SJCRH30 (cell line): ENCODE measurements at regions not wholly inside any gene's neighbourhood (a gene's known extent, or its start where the extent isn't known, plus 50 kb on each side); places are given as distances from the start of the nearest gene placed in this dataset.
"Not testable (repeated sequence)": the region's sequence is repeated elsewhere in the genome, so short reads cannot be mapped to it uniquely, and the experiment has no call there.

Experiments
- DNase-seq, 2 experiments: peaks; one replicate each; pipeline ENCODE4 v3.0.0-alpha.2; 2015 to 2020
- H3K27ac ChIP-seq: fragments of 250-450 bp; sonication (Bioruptor Pico); 2 replicates; pipeline ENCODE4 v1.5.1; 2020; ENCODE audit warnings: mild to moderate bottlenecking, moderate library complexity
- H3K27me3 ChIP-seq: fragments of 250-450 bp; sonication (Bioruptor Pico); 2 replicates; pipeline ENCODE4 v1.5.1; 2020; ENCODE audit warnings: mild to moderate bottlenecking, moderate library complexity
- H3K36me3 ChIP-seq: fragments of 250-450 bp; sonication (Bioruptor Pico); 2 replicates; pipeline ENCODE4 v1.5.1; 2020; ENCODE audit warnings: mild to moderate bottlenecking, moderate library complexity
- H3K4me1 ChIP-seq: fragments of 250-450 bp; sonication (Bioruptor Pico); 2 replicates; pipeline ENCODE4 v1.5.1; 2020; ENCODE audit warnings: mild to moderate bottlenecking, moderate library complexity
- H3K4me3 ChIP-seq: fragments of 250-450 bp; sonication (Bioruptor Pico); 2 replicates; pipeline ENCODE4 v1.5.1; 2020; ENCODE audit warnings: mild to moderate bottlenecking, moderate library complexity
- H3K9me3 ChIP-seq: fragments of 250-450 bp; sonication (Bioruptor Pico); replicated peaks from 2 replicates; pipeline ENCODE4 v1.5.1; 2020; ENCODE audit warnings: mild to moderate bottlenecking, moderate library complexity

DNA sequence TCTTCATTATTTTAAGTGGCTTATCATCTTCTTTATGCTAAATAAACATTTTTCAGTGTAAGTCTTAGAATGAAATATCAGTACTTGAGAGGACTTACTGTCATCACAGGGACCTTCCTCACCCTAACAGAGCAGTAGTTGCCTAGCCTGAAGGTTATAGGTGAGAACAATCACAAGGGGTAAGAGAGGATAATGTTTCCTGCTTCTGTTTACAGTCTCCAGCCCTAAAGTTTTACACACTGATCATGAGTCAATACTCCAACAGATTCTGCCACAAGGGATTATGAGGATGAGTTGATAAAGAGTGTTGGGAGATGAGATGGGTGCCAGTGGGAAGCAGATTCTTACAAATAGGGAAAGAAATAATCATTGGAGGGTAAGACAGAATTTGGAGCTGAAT lies 265.1 kb upstream of the DAB2 start:
- Histone ChIP-seq H3K27me3 (peaks cover 4% of the 10 kb centered on the region; the same call in 1 of the 2 replicates), H3K4me1 (no peaks in the 10 kb centered on the region), H3K36me3 (no peaks in the 10 kb centered on the region), H3K27ac (no peak overlapping the region), H3K4me3 (no peak overlapping the region), H3K9me3 (no peaks in the 10 kb centered on the region)
- no peak for DNase-seq

DNA sequence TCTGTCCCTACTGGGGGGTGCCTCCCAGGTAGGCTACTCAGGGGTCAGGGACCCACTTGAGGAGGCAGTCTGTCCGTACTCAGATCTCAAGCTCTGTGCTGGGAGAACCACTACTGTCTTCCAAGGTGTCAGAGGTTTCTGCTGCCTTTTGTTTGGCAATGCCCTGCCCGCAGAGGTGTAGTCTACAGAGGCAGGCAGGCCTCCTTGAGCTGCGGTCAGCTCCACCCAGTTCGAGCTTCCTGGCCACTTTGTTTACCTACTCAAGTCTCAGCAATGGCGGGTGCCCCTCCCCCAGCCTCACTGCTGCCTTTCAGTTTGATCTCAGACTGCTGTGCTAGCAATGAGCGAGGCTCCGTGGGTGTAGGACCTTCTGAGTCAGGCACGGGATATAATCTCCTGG lies 263.1 kb upstream of the DAB2 start:
- H3K9me3 ChIP-seq, DNase-seq: not testable (repeated sequence)

DNA sequence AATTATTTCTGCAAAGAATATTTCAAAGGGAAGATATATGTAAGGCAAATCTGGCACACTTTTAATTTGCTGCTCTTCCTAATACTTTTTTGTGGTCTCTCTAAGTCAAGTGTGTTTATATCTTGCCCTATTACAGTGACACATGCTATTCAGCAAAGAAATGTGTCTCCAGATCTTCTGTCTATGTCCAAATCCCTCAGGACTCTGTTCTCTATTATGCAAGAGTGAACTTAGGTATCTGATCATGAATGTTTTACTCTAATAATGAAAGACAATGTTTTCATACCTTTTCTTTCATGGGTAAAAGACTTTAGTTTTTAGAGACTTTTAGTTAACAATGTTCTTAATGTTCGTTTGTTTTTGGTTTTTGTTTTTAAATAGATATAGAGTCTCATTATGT lies 255.4 kb upstream of the DAB2 start:
- Histone ChIP-seq H3K36me3 (no peaks in the 10 kb centered on the region), H3K27me3 (no peaks in the 10 kb centered on the region; the same call in 1 of the 2 replicates), H3K27ac (no peak overlapping the region), H3K4me1 (no peaks in the 10 kb centered on the region), H3K4me3 (no peak overlapping the region), H3K9me3 (no peaks in the 10 kb centered on the region)
- no peak for DNase-seq

More for the DNA sequence above, 263.1 kb upstream of the DAB2 start:
- not testable (repeated sequence) for H3K27ac ChIP-seq, H3K4me1 ChIP-seq, H3K36me3 ChIP-seq, H3K4me3 ChIP-seq, H3K27me3 ChIP-seq

DNA sequence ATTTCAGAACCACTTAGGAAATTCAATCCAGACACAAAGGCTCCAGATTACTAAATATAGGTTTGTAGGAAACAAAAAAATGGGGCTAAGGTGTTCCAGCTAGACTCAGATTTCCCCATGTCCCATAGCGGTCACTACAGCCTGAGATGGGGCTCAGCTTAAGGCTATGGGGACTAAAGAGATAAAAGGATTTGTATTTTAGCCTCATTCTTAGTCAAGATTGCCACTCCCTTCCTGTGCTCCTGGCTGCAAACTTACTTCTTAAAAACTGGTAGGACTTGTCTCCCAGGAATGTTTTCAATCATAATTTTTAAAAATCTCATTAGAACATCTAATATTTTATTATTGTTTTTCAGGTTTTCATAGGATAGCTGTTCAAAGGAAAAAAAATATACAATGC lies 253.8 kb upstream of the DAB2 start:
- no peak overlapping the region for H3K27ac ChIP-seq
- no peak overlapping the region for H3K4me3 ChIP-seq

DNA sequence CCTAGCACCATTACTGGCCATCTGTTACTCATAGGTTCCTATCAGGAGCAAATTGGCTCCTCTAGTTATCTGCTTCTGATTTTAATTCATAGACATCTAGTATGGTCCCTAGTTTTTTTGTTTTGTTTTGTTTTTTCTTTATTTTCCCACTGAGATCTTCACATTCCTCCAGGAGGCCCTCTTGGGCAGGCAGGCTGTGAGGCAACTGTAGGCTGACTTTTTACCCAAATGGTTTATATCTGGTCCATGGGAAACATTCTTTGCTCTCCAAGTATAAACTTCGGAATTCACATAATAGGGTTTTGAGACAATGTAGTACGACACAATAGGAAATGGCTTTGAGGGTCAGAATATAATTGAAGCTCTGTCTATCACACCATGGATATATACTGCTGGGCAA lies 250.9 kb upstream of the DAB2 start:
- Histone ChIP-seq H3K4me3 (no peak overlapping the region), H3K9me3 (no peaks in the 10 kb centered on the region), H3K27me3 (peaks cover 8% of the 10 kb centered on the region), H3K36me3 (no peaks in the 10 kb centered on the region), H3K27ac (no peak overlapping the region), H3K4me1 (no peaks in the 10 kb centered on the region)
- no peak for DNase-seq

More for the DNA sequence above, 253.8 kb upstream of the DAB2 start:
- Histone ChIP-seq H3K4me1 (no peaks in the 10 kb centered on the region), H3K9me3 (no peaks in the 10 kb centered on the region), H3K27me3 (peaks cover 8% of the 10 kb centered on the region), H3K36me3 (no peaks in the 10 kb centered on the region)
- no peak for DNase-seq

DNA sequence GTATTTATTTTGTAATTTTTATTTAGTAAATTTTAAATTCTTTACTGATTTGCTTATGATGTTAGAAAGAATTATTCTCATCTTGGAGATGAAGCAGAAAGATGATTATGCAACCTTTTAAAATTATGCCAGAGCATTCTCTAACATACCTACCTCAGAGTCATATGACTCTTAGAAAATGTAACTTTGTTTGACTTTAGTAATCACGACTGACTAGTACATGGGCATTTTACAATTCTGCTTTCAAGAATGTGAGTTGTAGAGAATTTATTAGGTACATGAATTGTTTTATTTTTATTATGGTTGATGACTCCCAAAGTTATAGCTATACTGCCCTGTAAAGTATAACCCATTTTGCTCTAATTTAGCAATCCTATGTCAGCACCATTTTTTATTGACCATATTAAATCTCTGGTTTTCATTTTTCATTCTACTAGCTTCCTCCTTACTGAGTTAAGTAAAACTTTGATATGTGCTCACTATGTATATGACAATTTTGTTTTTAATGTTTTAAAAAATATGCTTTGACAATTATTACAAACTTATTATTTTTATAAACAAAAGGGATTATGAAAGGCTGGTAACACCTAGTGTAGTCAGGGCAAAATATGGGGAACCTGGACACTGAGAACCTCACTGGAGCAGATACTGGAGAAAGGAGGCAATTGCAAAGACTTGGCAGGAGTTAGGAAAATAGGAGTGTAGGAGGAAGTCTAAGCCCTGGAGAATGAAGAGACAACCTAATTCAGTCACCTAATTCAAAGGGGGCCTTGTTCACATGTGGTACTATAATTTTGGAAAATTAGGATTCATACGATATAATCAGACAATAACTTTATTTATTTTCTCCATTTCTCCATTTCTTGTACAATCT lies 249.7 kb upstream of the DAB2 start:
- H3K4me3 ChIP-seq, result no peak overlapping the region
- H3K27me3 ChIP-seq, result peaks cover 8% of the 10 kb centered on the region
- no peak overlapping the region for H3K27ac ChIP-seq
- no peaks in the 10 kb centered on the region for H3K36me3 ChIP-seq
- H3K4me1 ChIP-seq, result no peaks in the 10 kb centered on the region
- DNase-seq, result no peak
- H3K9me3 ChIP-seq, result no peaks in the 10 kb centered on the region

DNA sequence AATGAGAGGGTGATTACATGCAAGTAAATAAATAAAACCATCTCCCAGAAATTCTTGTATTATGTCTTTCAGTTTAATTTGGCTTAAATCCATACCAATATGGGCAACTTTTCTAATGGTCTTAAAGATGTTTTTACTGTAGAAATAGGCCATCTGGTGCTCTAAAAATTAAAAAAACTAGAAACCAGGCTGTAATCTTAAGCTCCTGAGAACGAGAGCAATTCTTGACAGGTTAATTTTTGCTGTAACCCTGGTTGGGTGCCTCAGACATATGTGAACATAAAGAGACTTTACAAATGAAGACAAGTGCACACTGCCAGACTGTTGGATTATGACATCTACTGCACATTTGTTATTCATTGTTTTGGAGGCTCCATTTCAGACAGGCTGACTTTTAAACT lies 246.8 kb upstream of the DAB2 start:
- DNase-seq, result no peak
- Histone ChIP-seq H3K4me3 (no peak overlapping the region), H3K36me3 (no peaks in the 10 kb centered on the region), H3K27ac (no peak overlapping the region), H3K4me1 (no peaks in the 10 kb centered on the region), H3K27me3 (peaks cover 8% of the 10 kb centered on the region), H3K9me3 (no peaks in the 10 kb centered on the region)

DNA sequence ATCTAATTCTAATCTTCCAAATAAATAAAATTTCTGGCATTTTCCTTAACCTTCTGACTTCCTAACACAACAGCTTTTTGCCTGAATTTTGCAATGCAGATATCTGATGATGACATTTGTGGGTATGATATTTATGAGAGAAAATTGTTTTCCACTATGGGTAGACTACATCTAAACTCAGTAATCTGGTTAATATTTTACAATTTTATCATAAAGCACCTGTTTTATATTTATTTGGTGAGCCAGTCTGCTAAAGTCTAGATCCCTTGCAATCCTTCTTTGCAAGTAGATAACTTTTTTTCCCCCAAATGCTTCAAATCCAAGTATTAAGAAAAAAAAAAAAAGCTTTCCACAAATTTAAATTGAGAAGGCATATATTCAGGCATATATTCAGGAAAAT lies 246.2 kb upstream of the DAB2 start:
- Histone ChIP-seq H3K4me3 (no peak overlapping the region), H3K9me3 (no peaks in the 10 kb centered on the region), H3K36me3 (no peaks in the 10 kb centered on the region), H3K4me1 (no peaks in the 10 kb centered on the region), H3K27ac (no peak overlapping the region), H3K27me3 (peaks cover 8% of the 10 kb centered on the region)
- no peak for DNase-seq

DNA sequence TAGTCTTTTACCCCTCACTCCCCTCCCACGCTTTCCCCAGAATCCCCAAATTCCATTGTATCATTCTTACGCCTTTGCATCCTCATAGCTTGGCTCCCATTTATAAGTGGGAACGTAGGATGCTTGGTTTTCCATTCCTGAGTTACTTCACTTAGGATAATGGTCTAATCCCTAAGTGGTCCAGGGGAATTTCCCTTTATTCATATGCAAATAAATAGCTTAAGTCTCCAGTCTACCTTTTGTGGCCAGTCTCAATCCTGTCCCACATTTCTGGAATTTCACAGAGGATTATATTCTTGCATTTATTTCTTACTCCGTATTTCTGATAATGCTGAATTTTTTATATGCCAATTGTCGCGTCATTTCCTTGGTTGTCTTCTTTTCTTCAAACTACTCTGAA lies 245.6 kb upstream of the DAB2 start:
- H3K4me3 ChIP-seq, result no peak overlapping the region

DNA sequence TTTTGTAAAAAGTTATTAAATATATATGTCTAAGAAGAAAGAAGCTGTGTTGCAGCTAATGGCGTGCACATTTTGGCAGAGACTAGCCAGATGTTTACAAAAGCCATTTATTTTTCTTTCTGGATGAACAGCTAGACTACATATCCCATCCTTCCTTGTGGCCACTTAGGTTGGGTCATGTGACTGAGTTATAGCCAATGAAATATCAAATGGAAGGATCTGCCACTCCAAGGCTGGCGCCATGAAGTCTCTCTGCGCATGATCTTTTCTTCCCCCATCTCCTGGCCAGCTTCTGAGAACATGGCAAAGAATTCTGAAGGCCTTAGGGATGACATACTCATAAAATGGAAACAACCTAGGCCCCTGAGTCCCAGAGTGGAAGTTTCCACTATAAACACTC lies 244.2 kb upstream of the DAB2 start:
- Histone ChIP-seq H3K27me3 (peaks cover 5% of the 10 kb centered on the region; the same call in 1 of the 2 replicates), H3K4me3 (no peak overlapping the region), H3K36me3 (no peaks in the 10 kb centered on the region), H3K27ac (no peak overlapping the region), H3K9me3 (no peaks in the 10 kb centered on the region), H3K4me1 (no peaks in the 10 kb centered on the region)
- peak in 1 of 2 experiments; percentile 19 for DNase-seq

More for the DNA sequence above, 245.6 kb upstream of the DAB2 start:
- peaks cover 8% of the 10 kb centered on the region; the same call in 1 of the 2 replicates for H3K27me3 ChIP-seq
- no peaks in the 10 kb centered on the region for H3K36me3 ChIP-seq
- DNase-seq, result no peak
- H3K4me1 ChIP-seq, result no peaks in the 10 kb centered on the region
- no peaks in the 10 kb centered on the region for H3K9me3 ChIP-seq
- no peak overlapping the region for H3K27ac ChIP-seq

DNA sequence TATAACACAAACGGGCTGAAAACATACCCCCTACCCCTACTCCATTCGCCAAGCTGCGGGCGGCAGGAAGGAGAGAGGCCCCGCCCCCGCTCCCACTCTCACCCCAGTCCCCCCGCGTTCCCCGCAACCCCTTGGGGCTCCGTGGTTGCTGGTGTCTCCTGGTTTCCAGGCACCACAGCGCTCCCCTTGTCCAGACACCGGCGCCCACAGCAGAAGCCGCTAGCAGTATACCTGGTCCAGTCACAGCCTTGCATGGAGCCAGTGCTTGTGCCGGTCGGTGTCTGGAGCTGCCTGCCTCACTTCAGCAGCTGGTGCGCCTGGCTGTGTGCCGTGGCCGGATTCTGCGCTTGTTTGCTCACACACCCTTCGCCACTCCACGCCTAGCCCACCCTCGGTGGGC lies 240.5 kb upstream of the DAB2 start:
- DNase-seq, result no peak
- no peak overlapping the region for H3K4me3 ChIP-seq
- no peak overlapping the region for H3K27ac ChIP-seq

DNA sequence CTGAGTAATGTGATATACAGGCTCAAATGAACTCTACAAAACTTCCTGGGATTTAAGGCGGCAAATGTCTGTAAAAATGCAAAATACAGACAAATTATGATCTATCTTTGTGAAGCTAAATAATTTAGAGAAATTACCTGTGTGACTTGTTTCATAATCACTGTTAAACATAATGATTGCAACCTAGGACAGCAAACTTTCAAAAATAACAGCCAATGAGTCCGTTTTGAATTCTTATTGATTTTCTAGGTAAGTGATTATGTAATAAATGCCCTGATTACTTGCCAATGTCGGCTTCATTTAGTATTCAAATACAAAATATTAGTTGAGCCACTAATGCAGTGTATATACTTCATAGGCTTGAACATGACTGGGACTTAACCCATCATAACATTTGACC lies 238.2 kb upstream of the DAB2 start:
- Histone ChIP-seq H3K27ac (no peak overlapping the region), H3K4me3 (no peak overlapping the region), H3K4me1 (no peaks in the 10 kb centered on the region), H3K27me3 (peaks cover 10% of the 10 kb centered on the region; the same call in 1 of the 2 replicates), H3K9me3 (no peaks in the 10 kb centered on the region), H3K36me3 (no peaks in the 10 kb centered on the region)
- no peak for DNase-seq

More for the DNA sequence above, 240.5 kb upstream of the DAB2 start:
- peaks cover 8% of the 10 kb centered on the region; the same call in 1 of the 2 replicates for H3K27me3 ChIP-seq
- H3K9me3 ChIP-seq, result no peaks in the 10 kb centered on the region
- no peaks in the 10 kb centered on the region for H3K4me1 ChIP-seq
- no peaks in the 10 kb centered on the region for H3K36me3 ChIP-seq

DNA sequence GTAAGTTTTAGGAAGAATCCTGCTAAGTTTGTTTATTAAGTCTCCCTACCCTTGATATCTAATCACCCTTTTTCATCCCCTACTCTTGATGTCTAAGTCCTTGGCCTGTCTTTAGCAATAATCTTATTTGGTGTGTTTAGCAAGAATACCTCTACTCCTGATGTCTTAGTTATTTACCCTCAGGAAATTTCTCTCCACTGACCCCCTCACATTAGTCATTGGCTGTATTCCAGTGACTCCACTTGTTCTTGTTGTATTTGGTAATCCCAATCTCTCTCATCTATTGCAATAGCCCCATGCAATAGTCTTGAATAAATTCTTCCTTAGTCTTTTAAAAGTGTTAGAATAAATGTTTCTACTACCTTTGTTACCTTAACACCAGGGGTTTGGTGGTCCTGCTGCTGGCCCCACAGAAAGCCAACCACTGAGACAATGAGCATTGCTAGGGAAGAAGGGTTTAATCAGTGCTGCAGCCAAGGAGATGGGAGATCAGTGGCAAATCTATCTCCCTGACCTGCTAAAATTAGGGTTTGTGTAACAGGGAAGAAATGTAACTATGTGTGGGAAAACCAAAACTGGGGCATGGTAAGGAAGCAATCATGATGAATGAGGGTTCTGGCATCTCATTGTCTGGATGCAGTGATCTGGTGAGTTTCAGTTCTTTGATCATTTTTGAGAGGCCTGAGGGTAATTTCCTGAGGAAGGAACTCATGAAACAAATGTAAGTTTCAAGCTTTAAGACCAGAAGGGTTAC lies 236.4 kb upstream of the DAB2 start:
- Histone ChIP-seq H3K4me3 (no peak overlapping the region), H3K9me3 (no peaks in the 10 kb centered on the region), H3K27me3 (peaks cover 10% of the 10 kb centered on the region; the same call in 1 of the 2 replicates), H3K27ac (no peak overlapping the region), H3K4me1 (no peaks in the 10 kb centered on the region), H3K36me3 (no peaks in the 10 kb centered on the region)
- DNase-seq, result no peak

DNA sequence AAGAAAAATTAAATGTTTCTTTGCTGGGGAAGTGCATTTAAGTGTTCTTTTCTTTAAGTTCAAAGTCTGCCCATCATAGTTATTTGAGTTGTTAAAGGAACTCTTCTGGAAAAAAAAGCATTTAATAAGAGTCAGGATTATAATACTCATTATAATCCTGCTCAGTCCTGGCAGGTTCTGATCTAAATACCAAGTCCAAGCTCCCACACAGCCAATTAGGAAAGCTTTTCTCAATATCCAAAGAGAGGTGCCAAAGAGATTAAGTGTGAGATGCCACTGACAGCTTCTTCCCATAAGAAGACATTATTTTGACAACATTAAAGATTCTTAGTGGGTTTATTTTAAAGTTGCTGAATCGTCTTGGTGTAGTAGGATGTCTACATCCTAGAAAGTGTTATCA lies 235.2 kb upstream of the DAB2 start:
- no peaks in the 10 kb centered on the region for H3K9me3 ChIP-seq
- H3K27me3 ChIP-seq, result peaks cover 10% of the 10 kb centered on the region; the same call in 1 of the 2 replicates
- no peak overlapping the region for H3K27ac ChIP-seq
- no peak for DNase-seq
- H3K4me3 ChIP-seq, result no peak overlapping the region
- H3K36me3 ChIP-seq, result no peaks in the 10 kb centered on the region
- H3K4me1 ChIP-seq, result no peaks in the 10 kb centered on the region

DNA sequence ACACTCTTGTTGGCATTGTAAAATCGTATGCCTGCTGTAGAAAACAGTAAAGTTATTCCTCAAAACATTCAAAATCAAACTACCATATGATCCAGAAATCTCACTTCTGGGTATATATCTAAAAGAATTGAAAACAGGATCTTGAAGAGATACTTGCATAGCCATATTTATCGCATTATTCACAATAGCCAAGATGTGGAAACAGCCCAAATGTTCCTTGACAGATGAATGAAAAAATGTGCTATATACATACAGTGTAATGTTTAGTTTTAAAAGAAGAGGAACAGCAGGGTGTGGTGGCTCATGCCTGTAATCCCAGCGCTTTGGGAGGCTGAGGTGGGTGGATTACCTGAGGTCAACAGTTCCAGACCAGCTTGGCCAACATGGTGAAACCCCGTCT lies 234.1 kb upstream of the DAB2 start:
- Histone ChIP-seq H3K4me1 (no peaks in the 10 kb centered on the region), H3K27me3 (peaks cover 10% of the 10 kb centered on the region; the same call in 1 of the 2 replicates), H3K36me3 (no peaks in the 10 kb centered on the region), H3K4me3 (no peak overlapping the region), H3K27ac (no peak overlapping the region), H3K9me3 (no peaks in the 10 kb centered on the region)
- DNase-seq, result no peak
